Ascending aorta (tissue), 2 donors: ENCODE measurements at regions not wholly inside any gene's neighbourhood (a gene's known extent, or its start where the extent isn't known, plus 50 kb on each side); places are given as distances from the start of the nearest gene placed in this dataset.

Experiments
- DNase-seq, 2 donors: peaks; one replicate each; pipeline ENCODE4 v3.0.0-alpha.2; 2019; ENCODE audit warnings: low spot score in 2 of 2
- H3K27ac ChIP-seq, 2 donors: fragments of 200-600 bp; sonication (generic); one replicate each; pipeline ENCODE4 v1.5.1; 2016 to 2017; ENCODE audit warnings: mild to moderate bottlenecking in 1 of 2
- H3K27me3 ChIP-seq: fragments of 200-600 bp; sonication (generic); one replicate; pipeline ENCODE4 v1.5.1; 2017
- H3K36me3 ChIP-seq, 2 donors: fragments of 200-600 bp; sonication (generic); one replicate each; pipeline ENCODE4 v1.5.1; 2016
- H3K4me1 ChIP-seq, 2 donors: fragments of 200-600 bp; sonication (generic); one replicate each; pipeline ENCODE4 v1.5.1; 2016 to 2017; ENCODE audit warnings: mild to moderate bottlenecking in 1 of 2
- H3K4me3 ChIP-seq, 2 donors: fragments of 200-600 bp; sonication (generic); one replicate each; pipeline ENCODE4 v1.5.1; 2016 to 2017; ENCODE audit warnings: mild to moderate bottlenecking in 1 of 2
- H3K9me3 ChIP-seq, 2 donors: fragments of 200-600 bp; sonication (generic); one replicate each; pipeline ENCODE4 v1.5.1; 2016
- intact Hi-C: fragments of 100-400 bp; cut with DNase I; formaldehyde crosslinking; loops from one replicate; pipeline ENCODE4 v1.15.1; 2023
- TF ChIP-seq, protein P1 (sequence below), 3 experiments: fragments of 200-600 bp in 2 of 3; fragments of 450-650 bp in 1 of 3; sonication (generic) in 2 of 3; IDR thresholded peaks; one replicate each; pipeline ENCODE4 v1.5.1; 2016 to 2019; ENCODE audit warnings: antibody characterized with exemption in 3 of 3, mild to moderate bottlenecking in 1 of 3, moderate library complexity in 1 of 3

- Histone ChIP-seq H3K4me3 (no peak overlapping the region), H3K36me3 (no peaks in the 10 kb centered on the region), H3K9me3 (no peaks in the 10 kb centered on the region), H3K27me3 (no peaks in the 10 kb centered on the region), H3K27ac (no peak overlapping the region), H3K4me1 (no peaks in the 10 kb centered on the region)
- intact Hi-C loops: no loop called here
- DNase-seq: no peak
- TF ChIP-seq, protein P1, sequence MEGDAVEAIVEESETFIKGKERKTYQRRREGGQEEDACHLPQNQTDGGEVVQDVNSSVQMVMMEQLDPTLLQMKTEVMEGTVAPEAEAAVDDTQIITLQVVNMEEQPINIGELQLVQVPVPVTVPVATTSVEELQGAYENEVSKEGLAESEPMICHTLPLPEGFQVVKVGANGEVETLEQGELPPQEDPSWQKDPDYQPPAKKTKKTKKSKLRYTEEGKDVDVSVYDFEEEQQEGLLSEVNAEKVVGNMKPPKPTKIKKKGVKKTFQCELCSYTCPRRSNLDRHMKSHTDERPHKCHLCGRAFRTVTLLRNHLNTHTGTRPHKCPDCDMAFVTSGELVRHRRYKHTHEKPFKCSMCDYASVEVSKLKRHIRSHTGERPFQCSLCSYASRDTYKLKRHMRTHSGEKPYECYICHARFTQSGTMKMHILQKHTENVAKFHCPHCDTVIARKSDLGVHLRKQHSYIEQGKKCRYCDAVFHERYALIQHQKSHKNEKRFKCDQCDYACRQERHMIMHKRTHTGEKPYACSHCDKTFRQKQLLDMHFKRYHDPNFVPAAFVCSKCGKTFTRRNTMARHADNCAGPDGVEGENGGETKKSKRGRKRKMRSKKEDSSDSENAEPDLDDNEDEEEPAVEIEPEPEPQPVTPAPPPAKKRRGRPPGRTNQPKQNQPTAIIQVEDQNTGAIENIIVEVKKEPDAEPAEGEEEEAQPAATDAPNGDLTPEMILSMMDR (IDR thresholded peaks at IDR 0.05): no peak
These were observed 796.1 kb downstream of the DCDC2C start for GRCh38 chr2:4499316-4500030.

GRCh38 chr2:4501525-4501924 is 798.1 kb downstream of the DCDC2C start:
- no peak overlapping the region for H3K27ac ChIP-seq
- intact Hi-C loops: no loop called here
- DNase-seq: no peak

DNA sequence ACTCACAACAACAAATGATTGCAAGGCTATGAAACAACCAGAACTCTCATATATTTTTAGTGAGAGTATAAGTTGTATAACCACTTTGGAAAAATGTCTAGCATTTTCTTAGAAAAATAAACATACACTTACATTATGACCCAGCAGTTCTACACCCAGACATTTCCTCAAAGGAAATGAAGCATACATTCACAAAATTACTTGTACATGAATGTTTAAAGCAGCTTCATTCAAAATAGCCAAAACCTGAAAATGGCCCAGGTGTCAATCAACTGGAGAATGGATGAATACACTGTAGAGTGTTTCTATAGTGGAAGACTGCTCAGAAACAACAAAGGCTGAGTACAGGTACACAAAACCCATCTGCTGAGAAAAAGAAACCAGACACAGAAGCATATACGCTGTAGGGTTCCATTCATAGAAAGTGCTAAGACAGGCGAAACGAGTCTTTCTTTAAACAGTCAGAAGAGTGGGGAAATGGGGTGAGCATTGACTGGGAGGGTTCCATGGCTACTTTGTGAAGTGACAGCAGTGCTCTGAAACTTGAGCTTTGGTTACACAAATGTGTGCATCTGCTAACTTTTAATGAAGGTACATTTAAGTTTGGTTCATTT is 799.0 kb downstream of the DCDC2C start:
- no peak overlapping the region for H3K27ac ChIP-seq
- H3K9me3 ChIP-seq: no peaks in the 10 kb centered on the region
- intact Hi-C loops: no loop called here
- no peaks in the 10 kb centered on the region for H3K36me3 ChIP-seq
- H3K27me3 ChIP-seq: no peaks in the 10 kb centered on the region
- no peaks in the 10 kb centered on the region for H3K4me1 ChIP-seq
- H3K4me3 ChIP-seq: no peak overlapping the region
- TF ChIP-seq, protein P1 (IDR thresholded peaks at IDR 0.05): no peak
- DNase-seq: no peak

More at GRCh38 chr2:4501525-4501924, 798.1 kb downstream of the DCDC2C start:
- Histone ChIP-seq H3K36me3 (no peaks in the 10 kb centered on the region), H3K4me3 (no peak overlapping the region), H3K4me1 (no peaks in the 10 kb centered on the region), H3K27me3 (no peaks in the 10 kb centered on the region), H3K9me3 (no peaks in the 10 kb centered on the region)
- TF ChIP-seq, protein P1 (IDR thresholded peaks at IDR 0.05): no peak

DNA sequence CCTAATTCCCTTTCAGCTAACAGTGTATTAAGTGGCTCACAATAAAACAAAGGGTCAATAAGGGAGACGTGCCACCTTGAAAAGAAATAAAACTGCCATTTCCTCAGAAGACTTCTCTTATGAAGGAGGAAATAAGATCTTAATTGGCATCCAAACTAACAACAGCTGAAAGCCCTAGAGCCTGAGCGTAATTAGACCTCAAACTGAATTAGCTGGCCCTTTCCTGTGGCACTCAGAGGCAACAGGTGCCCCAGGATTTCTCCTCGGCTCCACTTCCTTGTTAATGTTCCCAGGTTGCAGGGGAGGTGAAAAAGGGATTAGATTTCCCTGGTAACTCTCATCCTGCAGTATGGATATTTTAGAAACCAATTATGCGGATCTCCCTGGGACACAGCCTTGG is 804.3 kb downstream of the DCDC2C start:
- Histone ChIP-seq H3K36me3 (no peaks in the 10 kb centered on the region), H3K27ac (no peak overlapping the region), H3K9me3 (no peaks in the 10 kb centered on the region), H3K4me3 (no peak overlapping the region), H3K4me1 (no peaks in the 10 kb centered on the region), H3K27me3 (no peaks in the 10 kb centered on the region)
- no peak for DNase-seq
- intact Hi-C loops: no loop called here
- TF ChIP-seq, protein P1 (IDR thresholded peaks at IDR 0.05): no peak

DNA sequence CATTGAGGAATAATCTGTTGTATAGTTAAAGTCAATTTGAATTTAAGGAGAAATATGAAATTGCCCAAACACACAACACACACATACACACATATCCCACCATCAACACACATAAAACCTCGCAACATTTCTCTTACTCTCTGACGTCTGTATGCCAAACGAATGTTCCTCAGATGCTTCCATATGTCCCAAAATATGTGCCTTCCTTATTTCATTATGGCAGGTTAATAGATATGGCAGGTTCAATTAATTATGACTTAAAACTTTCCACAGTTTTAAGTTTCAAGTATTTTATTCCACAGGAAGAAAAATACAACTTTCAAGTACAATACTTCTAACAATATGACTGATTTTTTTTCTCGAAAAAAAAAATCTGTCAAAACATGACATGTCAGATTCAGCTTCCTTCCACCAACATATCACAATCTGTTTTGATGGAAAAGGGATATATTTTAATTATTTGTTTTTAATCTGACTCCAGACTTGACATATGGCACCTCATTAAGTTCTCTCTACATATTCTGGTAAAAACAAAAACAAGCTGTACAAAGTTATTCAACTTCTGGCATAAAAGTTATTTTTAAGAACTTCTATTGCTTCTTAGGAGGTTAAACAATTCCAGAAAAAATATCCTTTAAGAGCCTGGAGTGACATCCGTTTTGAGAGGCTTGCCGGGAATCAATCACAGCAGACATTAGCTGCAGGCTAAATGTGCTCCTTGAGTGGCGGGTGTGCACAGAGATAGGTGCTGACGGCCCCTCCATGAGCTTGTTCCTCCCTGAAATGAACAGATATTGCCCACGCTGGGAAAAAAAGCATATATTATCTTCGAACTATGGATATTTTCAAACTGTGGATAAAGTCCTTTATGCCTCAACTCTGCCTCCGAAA is 812.7 kb downstream of the DCDC2C start:
- H3K27ac ChIP-seq: no peak overlapping the region
- TF ChIP-seq, protein P1 (IDR thresholded peaks at IDR 0.05): no peak
- no peaks in the 10 kb centered on the region for H3K27me3 ChIP-seq
- H3K36me3 ChIP-seq: no peaks in the 10 kb centered on the region
- H3K4me1 ChIP-seq: no peaks in the 10 kb centered on the region
- no peak for DNase-seq
- H3K4me3 ChIP-seq: no peak overlapping the region
- intact Hi-C loops: no loop called here
- H3K9me3 ChIP-seq: no peaks in the 10 kb centered on the region
